ENCODE measurements at regions not wholly inside any gene's neighbourhood (a gene's known extent, or its start where the extent isn't known, plus 50 kb on each side); places are given as distances from the start of the nearest gene placed in this dataset.
A peak's percentile ranks its signal among the peaks of the same experiment; 100 is the strongest.

DNA sequence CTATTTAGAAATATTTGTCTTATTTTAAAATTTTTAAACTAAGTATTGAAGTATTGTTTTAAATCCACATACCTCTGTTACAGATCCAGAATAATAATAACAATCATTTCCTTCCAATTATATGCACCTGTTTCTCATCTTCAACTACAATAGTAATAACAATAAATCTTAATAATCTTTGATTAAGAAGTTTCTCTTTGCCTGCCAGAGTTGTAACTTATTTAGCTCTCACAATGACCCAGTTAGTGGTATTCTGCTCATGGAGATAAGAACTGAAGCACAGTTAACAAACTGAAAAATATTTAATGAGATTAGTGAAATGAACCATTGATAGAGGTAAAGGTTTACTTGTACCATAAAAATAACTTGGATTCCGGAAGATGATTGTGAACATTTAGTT, 796.3 kb downstream of the LUZP2 start:
- no peak for ATAC-seq (ENCODE audit: insufficient read depth, low FRiP score)
- Histone ChIP-seq H3K4me1 (ENCODE audit: control insufficient read depth in 5 of 5, insufficient read depth in 5 of 5, low read length in 5 of 5) (no peaks in the 10 kb centered on the region), H3K9ac (ENCODE audit: insufficient read depth in 1 of 2, low read length in 2 of 2) (no peak overlapping the region), H3K9me3 (ENCODE audit: control insufficient read depth in 4 of 4, insufficient read depth in 3 of 4, low read length in 3 of 4) (peaks cover 0 to 2% (median 0%) of the 10 kb centered on the region in 4 donors), H3K27ac (ENCODE audit: low read depth in 1 of 2, low read length in 1 of 2) (no peak overlapping the region), H3K36me3 (ENCODE audit: control insufficient read depth in 4 of 4, insufficient read depth in 4 of 4, low read length in 4 of 4) (no peaks in the 10 kb centered on the region), H3K4me3 (no peak overlapping the region), H3K27me3 (ENCODE audit: control insufficient read depth in 3 of 3, insufficient read depth in 3 of 3, low read length in 2 of 3) (no peaks in the 10 kb centered on the region)
- no peak for DNase-seq
- WGBS, 2 donors = 71 to 78% methylated on average over 1 of the region's 1 CpG
- TF ChIP-seq, protein P1, sequence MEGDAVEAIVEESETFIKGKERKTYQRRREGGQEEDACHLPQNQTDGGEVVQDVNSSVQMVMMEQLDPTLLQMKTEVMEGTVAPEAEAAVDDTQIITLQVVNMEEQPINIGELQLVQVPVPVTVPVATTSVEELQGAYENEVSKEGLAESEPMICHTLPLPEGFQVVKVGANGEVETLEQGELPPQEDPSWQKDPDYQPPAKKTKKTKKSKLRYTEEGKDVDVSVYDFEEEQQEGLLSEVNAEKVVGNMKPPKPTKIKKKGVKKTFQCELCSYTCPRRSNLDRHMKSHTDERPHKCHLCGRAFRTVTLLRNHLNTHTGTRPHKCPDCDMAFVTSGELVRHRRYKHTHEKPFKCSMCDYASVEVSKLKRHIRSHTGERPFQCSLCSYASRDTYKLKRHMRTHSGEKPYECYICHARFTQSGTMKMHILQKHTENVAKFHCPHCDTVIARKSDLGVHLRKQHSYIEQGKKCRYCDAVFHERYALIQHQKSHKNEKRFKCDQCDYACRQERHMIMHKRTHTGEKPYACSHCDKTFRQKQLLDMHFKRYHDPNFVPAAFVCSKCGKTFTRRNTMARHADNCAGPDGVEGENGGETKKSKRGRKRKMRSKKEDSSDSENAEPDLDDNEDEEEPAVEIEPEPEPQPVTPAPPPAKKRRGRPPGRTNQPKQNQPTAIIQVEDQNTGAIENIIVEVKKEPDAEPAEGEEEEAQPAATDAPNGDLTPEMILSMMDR (IDR thresholded peaks at IDR 0.05; ENCODE audit: control extremely low read depth, extremely low read depth) = no peak

DNA sequence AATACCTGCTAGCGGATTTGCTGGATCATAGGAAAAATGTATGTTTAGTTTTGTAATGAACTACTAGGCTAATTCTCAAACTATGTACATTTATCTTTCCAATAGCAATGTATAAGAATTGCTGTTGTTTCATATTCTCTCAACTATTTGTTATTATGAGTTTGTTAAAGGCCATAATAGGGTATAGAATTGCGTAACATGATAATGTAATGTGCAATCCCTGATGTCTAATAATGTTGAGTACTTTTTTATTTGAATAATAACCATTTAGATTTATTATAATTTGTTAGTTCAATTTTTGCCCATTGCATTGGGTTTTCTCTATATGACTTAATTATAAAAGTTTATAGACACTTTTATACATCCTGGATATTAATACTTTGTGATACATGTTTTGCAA, 801.6 kb downstream of the LUZP2 start:
- H3K27ac ChIP-seq (ENCODE audit: low read depth in 1 of 2, low read length in 1 of 2) = no peak overlapping the region
- H3K36me3 ChIP-seq (ENCODE audit: control insufficient read depth in 4 of 4, insufficient read depth in 4 of 4, low read length in 4 of 4) = no peaks in the 10 kb centered on the region
- no peaks in the 10 kb centered on the region for H3K27me3 ChIP-seq (ENCODE audit: control insufficient read depth in 3 of 3, insufficient read depth in 3 of 3, low read length in 2 of 3)
- H3K4me1 ChIP-seq (ENCODE audit: control insufficient read depth in 5 of 5, insufficient read depth in 5 of 5, low read length in 5 of 5) = no peaks in the 10 kb centered on the region
- H3K4me3 ChIP-seq = no peak overlapping the region
- WGBS, 2 donors = 92 to 93% methylated on average over 2 of the region's 2 CpGs
- TF ChIP-seq, protein P1 (IDR thresholded peaks at IDR 0.05; ENCODE audit: control extremely low read depth, extremely low read depth) = no peak
- H3K9ac ChIP-seq (ENCODE audit: insufficient read depth in 1 of 2, low read length in 2 of 2) = no peak overlapping the region
- ATAC-seq (ENCODE audit: insufficient read depth, low FRiP score) (no peak), DNase-seq (peak in 1 of 3 donors; percentile 5)
- peaks cover 0 to 3% (median 1%) of the 10 kb centered on the region in 4 donors for H3K9me3 ChIP-seq (ENCODE audit: control insufficient read depth in 4 of 4, insufficient read depth in 3 of 4, low read length in 3 of 4)

DNA sequence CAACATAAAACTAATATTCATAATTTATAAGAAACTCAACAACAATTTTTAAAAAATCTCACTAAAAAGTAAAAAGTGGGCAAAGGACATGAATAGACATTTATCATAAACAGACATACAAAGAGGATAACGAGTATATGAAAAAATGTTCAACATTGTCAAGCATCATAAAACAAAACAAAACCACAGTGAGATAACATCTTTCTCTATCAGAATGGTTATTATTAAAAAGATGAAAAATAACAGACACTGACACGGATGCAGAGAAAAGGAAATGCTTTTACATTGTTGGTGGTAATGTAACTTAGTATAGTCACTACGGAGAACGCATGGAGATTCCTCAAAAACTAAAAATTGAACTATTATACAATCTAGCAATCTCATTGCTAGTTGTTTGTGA, 813.0 kb downstream of the LUZP2 start:
- ATAC-seq (ENCODE audit: insufficient read depth, low FRiP score) = no peak
- TF ChIP-seq, protein P1 (IDR thresholded peaks at IDR 0.05; ENCODE audit: control extremely low read depth, extremely low read depth) = no peak
- H3K4me1 ChIP-seq (ENCODE audit: control insufficient read depth in 5 of 5, insufficient read depth in 5 of 5, low read length in 5 of 5) = no peaks in the 10 kb centered on the region
- DNase-seq = no peak
- no peak overlapping the region for H3K9ac ChIP-seq (ENCODE audit: insufficient read depth in 1 of 2, low read length in 2 of 2)
- H3K4me3 ChIP-seq = no peak overlapping the region
- H3K27ac ChIP-seq (ENCODE audit: low read depth in 1 of 2, low read length in 1 of 2) = no peak overlapping the region
- 79 to 84% methylated on average over 4 of the region's 4 CpGs for WGBS, 2 donors
- no peaks in the 10 kb centered on the region for H3K27me3 ChIP-seq (ENCODE audit: control insufficient read depth in 3 of 3, insufficient read depth in 3 of 3, low read length in 2 of 3)
- H3K36me3 ChIP-seq (ENCODE audit: control insufficient read depth in 4 of 4, insufficient read depth in 4 of 4, low read length in 4 of 4) = no peaks in the 10 kb centered on the region
- peaks cover 0 to 2% (median 0%) of the 10 kb centered on the region in 4 donors for H3K9me3 ChIP-seq (ENCODE audit: control insufficient read depth in 4 of 4, insufficient read depth in 3 of 4, low read length in 3 of 4)

DNA sequence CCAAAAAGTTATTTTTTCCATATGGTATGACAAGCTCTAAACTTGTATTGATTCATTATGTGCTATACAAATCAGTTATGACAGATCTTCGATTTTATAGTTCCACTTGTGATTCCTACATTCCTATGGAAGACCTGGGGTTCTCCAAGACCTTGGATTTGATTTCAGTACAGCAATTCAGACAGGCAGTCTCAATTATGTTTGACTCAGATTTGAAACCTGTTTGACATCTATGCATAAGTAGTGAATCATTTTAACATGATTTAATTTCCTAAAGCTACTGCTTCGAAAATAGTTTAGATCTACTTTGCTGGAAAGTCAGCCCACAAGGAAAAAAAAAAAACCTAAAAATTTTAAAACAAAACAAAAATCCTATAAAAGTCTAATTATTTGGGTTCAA, 820.4 kb downstream of the LUZP2 start:
- H3K27me3 ChIP-seq (ENCODE audit: control insufficient read depth in 3 of 3, insufficient read depth in 3 of 3, low read length in 2 of 3) = no peaks in the 10 kb centered on the region
- no peak for DNase-seq
- 83 to 87% methylated on average over 2 of the region's 2 CpGs for WGBS, 2 donors
- H3K9me3 ChIP-seq (ENCODE audit: control insufficient read depth in 4 of 4, insufficient read depth in 3 of 4, low read length in 3 of 4) = no peaks in the 10 kb centered on the region
- no peak overlapping the region for H3K9ac ChIP-seq (ENCODE audit: insufficient read depth in 1 of 2, low read length in 2 of 2)
- no peaks in the 10 kb centered on the region for H3K4me1 ChIP-seq (ENCODE audit: control insufficient read depth in 5 of 5, insufficient read depth in 5 of 5, low read length in 5 of 5)
- ATAC-seq (ENCODE audit: insufficient read depth, low FRiP score) = no peak
- H3K4me3 ChIP-seq = no peak overlapping the region
- no peaks in the 10 kb centered on the region for H3K36me3 ChIP-seq (ENCODE audit: control insufficient read depth in 4 of 4, insufficient read depth in 4 of 4, low read length in 4 of 4)
- TF ChIP-seq, protein P1 (IDR thresholded peaks at IDR 0.05; ENCODE audit: control extremely low read depth, extremely low read depth) = no peak
- no peak overlapping the region for H3K27ac ChIP-seq (ENCODE audit: low read depth in 1 of 2, low read length in 1 of 2)
